GM23338 (cell line): ENCODE measurements at regions not wholly inside any gene's neighbourhood (a gene's known extent, or its start where the extent isn't known, plus 50 kb on each side); places are given as distances from the start of the nearest gene placed in this dataset.

Experiments
- ATAC-seq: fragments of 200-7000 bp; cut with Tn5 transposase; 3 replicates; pipeline ENCODE4 v1.9.1; 2020
- DNase-seq: peaks from one replicate; pipeline ENCODE4 v3.0.0-alpha.2; 2015; ENCODE audit warnings: low spot score
- H2AFZ ChIP-seq: fragments of 200-600 bp; sonication (generic); 2 replicates; pipeline ENCODE4 v1.8.0; 2016; ENCODE audit warnings: antibody characterized with exemption, mild to moderate bottlenecking, moderate library complexity
- H3F3A ChIP-seq: fragments of 200-600 bp; sonication (generic); replicated peaks from 2 replicates; pipeline ENCODE4 v1.8.0; 2017; ENCODE audit warnings: antibody characterized with exemption, mixed run types, low read depth
- H3K27ac ChIP-seq: fragments of 200-600 bp; sonication (generic); 2 replicates; pipeline ENCODE4 v1.6.1; 2016; ENCODE audit warnings: low read depth
- H3K27me3 ChIP-seq: fragments of 200-600 bp; sonication (generic); 2 replicates; pipeline ENCODE4 v1.8.0; 2016; ENCODE audit warnings: mild to moderate bottlenecking, mixed run types, moderate library complexity; ENCODE audit not compliant: insufficient read depth
- H3K36me3 ChIP-seq: fragments of 200-600 bp; sonication (generic); 2 replicates; pipeline ENCODE4 v1.8.0; 2016; ENCODE audit warnings: mild to moderate bottlenecking; ENCODE audit not compliant: insufficient read depth
- H3K4me1 ChIP-seq: fragments of 200-600 bp; sonication (generic); 2 replicates; pipeline ENCODE4 v1.8.0; 2016; ENCODE audit warnings: mild to moderate bottlenecking, moderate library complexity; ENCODE audit not compliant: insufficient read depth
- H3K4me2 ChIP-seq: fragments of 200-600 bp; sonication (generic); 2 replicates; pipeline ENCODE4 v1.7.1; 2017; ENCODE audit warnings: mixed run types
- H3K4me3 ChIP-seq: fragments of 200-600 bp; sonication (generic); 2 replicates; pipeline ENCODE4 v1.6.1; 2016; ENCODE audit warnings: mixed run types
- H3K79me2 ChIP-seq: fragments of 200-600 bp; sonication (generic); replicated peaks from 2 replicates; pipeline ENCODE4 v1.8.0; 2017; ENCODE audit warnings: mild to moderate bottlenecking; ENCODE audit not compliant: insufficient read depth
- H3K9me2 ChIP-seq: fragments of 200-600 bp; sonication (generic); 2 replicates; pipeline ENCODE4 v1.8.0; 2017; ENCODE audit not compliant: insufficient read depth
- H4K20me1 ChIP-seq: fragments of 200-600 bp; sonication (generic); replicated peaks from 2 replicates; pipeline ENCODE4 v1.8.0; 2017; ENCODE audit warnings: mild to moderate bottlenecking; ENCODE audit not compliant: insufficient read depth
- H3K27ac Mint-ChIP-seq: 2 replicates; pipeline ENCODE4 v1.8.0; 2020; ENCODE audit warnings: inconsistent platforms, mild to moderate bottlenecking, moderate library complexity, mixed read lengths
- H3K27me3 Mint-ChIP-seq: 3 replicates; pipeline ENCODE4 v1.8.0; 2022; ENCODE audit warnings: low read depth, mild to moderate bottlenecking, moderate library complexity, mixed read lengths, inconsistent platforms; ENCODE audit not compliant: insufficient read depth, poor library complexity
- H3K36me3 Mint-ChIP-seq: 3 replicates; pipeline ENCODE4 v1.8.0; 2021; ENCODE audit warnings: low read depth, mild to moderate bottlenecking, inconsistent platforms, moderate library complexity, mixed read lengths
- H3K4me1 Mint-ChIP-seq: 3 replicates; pipeline ENCODE4 v1.8.0; 2020; ENCODE audit warnings: mild to moderate bottlenecking, inconsistent platforms, mixed read lengths
- H3K4me3 Mint-ChIP-seq: 3 replicates; pipeline ENCODE4 v1.8.0; 2021; ENCODE audit warnings: moderate library complexity, mild to moderate bottlenecking, inconsistent platforms, mixed read lengths
- H3K9me3 Mint-ChIP-seq: 3 replicates; pipeline ENCODE4 v1.8.0; 2020; ENCODE audit warnings: moderate library complexity, mild to moderate bottlenecking, inconsistent platforms, mixed read lengths
- CREB1 ChIP-seq: fragments of 250-450 bp; sonication (Bioruptor Pico); IDR thresholded peaks from 2 replicates; pipeline ENCODE4 v1.5.0; 2020; ENCODE audit warnings: low read depth, mild to moderate bottlenecking, moderate library complexity
- EZH2 ChIP-seq: fragments of 200-600 bp; sonication (generic); IDR thresholded peaks from one replicate; pipeline ENCODE4 v1.8.0; 2017; ENCODE audit warnings: antibody characterized with exemption, mild to moderate bottlenecking, low read depth; ENCODE audit not compliant: unreplicated experiment
- EZH2phosphoT487 ChIP-seq: fragments of 200-600 bp; sonication (generic); IDR thresholded peaks from one replicate; pipeline ENCODE4 v1.8.1; 2018; ENCODE audit warnings: antibody characterized with exemption; ENCODE audit not compliant: unreplicated experiment
- JUNB ChIP-seq: IDR thresholded peaks from one replicate; pipeline ENCODE4 v1.6.1; 2016; ENCODE audit warnings: antibody characterized with exemption; ENCODE audit not compliant: unreplicated experiment
- NANOG ChIP-seq: IDR thresholded peaks from 2 replicates; pipeline ENCODE4 v1.6.1; 2016; ENCODE audit warnings: antibody characterized with exemption, borderline replicate concordance
- POLR2AphosphoS5 ChIP-seq: IDR thresholded peaks from 2 replicates; pipeline ENCODE4 v1.6.1; 2016; ENCODE audit warnings: antibody characterized with exemption, low read depth
- STAT1 ChIP-seq: IDR thresholded peaks from one replicate; pipeline ENCODE4 v1.6.1; 2016; ENCODE audit warnings: antibody characterized with exemption; ENCODE audit not compliant: unreplicated experiment
- ZNF114 ChIP-seq: fragments of 250-450 bp; sonication (Bioruptor Pico); IDR thresholded peaks from 2 replicates; pipeline ENCODE4 v1.5.0; 2020; ENCODE audit warnings: mild to moderate bottlenecking, moderate library complexity
- ZNF331 ChIP-seq: fragments of 250-450 bp; sonication (Bioruptor Pico); IDR thresholded peaks from 2 replicates; pipeline ENCODE4 v1.5.0; 2020; ENCODE audit warnings: low read depth, mild to moderate bottlenecking, moderate library complexity
- TF ChIP-seq, protein P1 (sequence below): fragments of 250-450 bp; sonication (Bioruptor Pico); IDR thresholded peaks from 2 replicates; pipeline ENCODE4 v1.5.0; 2020; ENCODE audit warnings: mild to moderate bottlenecking, moderate library complexity
- TF ChIP-seq, protein P2 (sequence below): IDR thresholded peaks from 2 replicates; pipeline ENCODE4 v1.6.1; 2016; ENCODE audit warnings: antibody characterized with exemption
- TF ChIP-seq, protein P3 (sequence below): IDR thresholded peaks from one replicate; pipeline ENCODE4 v1.6.1; 2018; ENCODE audit warnings: antibody characterized with exemption; ENCODE audit not compliant: unreplicated experiment
- TF ChIP-seq, protein P4 (sequence below), 2 experiments: fragments of 200-600 bp in 1 of 2; sonication (generic) in 1 of 2; conservative IDR thresholded peaks; 2 replicates each; pipeline versions ENCODE4 v1.5.1 to v1.6.1; 2016 to 2017; ENCODE audit warnings: antibody characterized with exemption in 2 of 2, low read depth in 2 of 2, mild to moderate bottlenecking in 2 of 2, moderate library complexity in 1 of 2

DNA sequence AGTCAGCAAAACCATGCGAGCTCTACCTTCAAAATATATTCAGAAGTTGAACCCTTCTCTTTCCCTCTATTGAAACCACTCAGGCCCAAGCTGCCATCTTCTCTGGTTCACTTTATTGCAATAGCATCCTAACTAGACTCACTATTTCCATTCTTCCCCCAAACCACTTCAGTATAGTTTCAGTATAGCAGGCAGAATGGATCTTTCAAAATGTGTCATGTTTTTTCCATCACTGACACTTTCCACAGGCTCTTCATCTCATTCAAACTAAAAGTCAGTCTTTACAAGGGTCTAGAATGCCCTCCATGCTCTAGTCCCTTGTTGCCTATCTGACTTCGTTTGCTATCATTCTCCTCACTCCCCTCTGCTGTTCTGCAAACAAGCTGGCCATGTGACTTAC, 274.4 kb downstream of the IDS start:
- Histone ChIP-seq H3K4me3 (no peak overlapping the region), H3K27me3 (no peaks in the 10 kb centered on the region), H4K20me1 (no peaks in the 10 kb centered on the region), H3K79me2 (no peaks in the 10 kb centered on the region), H3K9me2 (no peaks in the 10 kb centered on the region), H3K36me3 (no peaks in the 10 kb centered on the region), H3K4me2 (no peak overlapping the region), H3K4me1 (no peaks in the 10 kb centered on the region), H3K27ac (no peak overlapping the region), H3F3A (no peaks in the 10 kb centered on the region), H2AFZ (no peak overlapping the region)
- Mint-ChIP-seq H3K27ac (no peak overlapping the region), H3K4me3 (no peak overlapping the region), H3K27me3 (peaks cover 2% of the 10 kb centered on the region), H3K4me1 (no peaks in the 10 kb centered on the region; the same call in 2 of the 3 replicates), H3K36me3 (no peaks in the 10 kb centered on the region), H3K9me3 (peaks cover 18% of the 10 kb centered on the region)
- TF ChIP-seq, protein P1, sequence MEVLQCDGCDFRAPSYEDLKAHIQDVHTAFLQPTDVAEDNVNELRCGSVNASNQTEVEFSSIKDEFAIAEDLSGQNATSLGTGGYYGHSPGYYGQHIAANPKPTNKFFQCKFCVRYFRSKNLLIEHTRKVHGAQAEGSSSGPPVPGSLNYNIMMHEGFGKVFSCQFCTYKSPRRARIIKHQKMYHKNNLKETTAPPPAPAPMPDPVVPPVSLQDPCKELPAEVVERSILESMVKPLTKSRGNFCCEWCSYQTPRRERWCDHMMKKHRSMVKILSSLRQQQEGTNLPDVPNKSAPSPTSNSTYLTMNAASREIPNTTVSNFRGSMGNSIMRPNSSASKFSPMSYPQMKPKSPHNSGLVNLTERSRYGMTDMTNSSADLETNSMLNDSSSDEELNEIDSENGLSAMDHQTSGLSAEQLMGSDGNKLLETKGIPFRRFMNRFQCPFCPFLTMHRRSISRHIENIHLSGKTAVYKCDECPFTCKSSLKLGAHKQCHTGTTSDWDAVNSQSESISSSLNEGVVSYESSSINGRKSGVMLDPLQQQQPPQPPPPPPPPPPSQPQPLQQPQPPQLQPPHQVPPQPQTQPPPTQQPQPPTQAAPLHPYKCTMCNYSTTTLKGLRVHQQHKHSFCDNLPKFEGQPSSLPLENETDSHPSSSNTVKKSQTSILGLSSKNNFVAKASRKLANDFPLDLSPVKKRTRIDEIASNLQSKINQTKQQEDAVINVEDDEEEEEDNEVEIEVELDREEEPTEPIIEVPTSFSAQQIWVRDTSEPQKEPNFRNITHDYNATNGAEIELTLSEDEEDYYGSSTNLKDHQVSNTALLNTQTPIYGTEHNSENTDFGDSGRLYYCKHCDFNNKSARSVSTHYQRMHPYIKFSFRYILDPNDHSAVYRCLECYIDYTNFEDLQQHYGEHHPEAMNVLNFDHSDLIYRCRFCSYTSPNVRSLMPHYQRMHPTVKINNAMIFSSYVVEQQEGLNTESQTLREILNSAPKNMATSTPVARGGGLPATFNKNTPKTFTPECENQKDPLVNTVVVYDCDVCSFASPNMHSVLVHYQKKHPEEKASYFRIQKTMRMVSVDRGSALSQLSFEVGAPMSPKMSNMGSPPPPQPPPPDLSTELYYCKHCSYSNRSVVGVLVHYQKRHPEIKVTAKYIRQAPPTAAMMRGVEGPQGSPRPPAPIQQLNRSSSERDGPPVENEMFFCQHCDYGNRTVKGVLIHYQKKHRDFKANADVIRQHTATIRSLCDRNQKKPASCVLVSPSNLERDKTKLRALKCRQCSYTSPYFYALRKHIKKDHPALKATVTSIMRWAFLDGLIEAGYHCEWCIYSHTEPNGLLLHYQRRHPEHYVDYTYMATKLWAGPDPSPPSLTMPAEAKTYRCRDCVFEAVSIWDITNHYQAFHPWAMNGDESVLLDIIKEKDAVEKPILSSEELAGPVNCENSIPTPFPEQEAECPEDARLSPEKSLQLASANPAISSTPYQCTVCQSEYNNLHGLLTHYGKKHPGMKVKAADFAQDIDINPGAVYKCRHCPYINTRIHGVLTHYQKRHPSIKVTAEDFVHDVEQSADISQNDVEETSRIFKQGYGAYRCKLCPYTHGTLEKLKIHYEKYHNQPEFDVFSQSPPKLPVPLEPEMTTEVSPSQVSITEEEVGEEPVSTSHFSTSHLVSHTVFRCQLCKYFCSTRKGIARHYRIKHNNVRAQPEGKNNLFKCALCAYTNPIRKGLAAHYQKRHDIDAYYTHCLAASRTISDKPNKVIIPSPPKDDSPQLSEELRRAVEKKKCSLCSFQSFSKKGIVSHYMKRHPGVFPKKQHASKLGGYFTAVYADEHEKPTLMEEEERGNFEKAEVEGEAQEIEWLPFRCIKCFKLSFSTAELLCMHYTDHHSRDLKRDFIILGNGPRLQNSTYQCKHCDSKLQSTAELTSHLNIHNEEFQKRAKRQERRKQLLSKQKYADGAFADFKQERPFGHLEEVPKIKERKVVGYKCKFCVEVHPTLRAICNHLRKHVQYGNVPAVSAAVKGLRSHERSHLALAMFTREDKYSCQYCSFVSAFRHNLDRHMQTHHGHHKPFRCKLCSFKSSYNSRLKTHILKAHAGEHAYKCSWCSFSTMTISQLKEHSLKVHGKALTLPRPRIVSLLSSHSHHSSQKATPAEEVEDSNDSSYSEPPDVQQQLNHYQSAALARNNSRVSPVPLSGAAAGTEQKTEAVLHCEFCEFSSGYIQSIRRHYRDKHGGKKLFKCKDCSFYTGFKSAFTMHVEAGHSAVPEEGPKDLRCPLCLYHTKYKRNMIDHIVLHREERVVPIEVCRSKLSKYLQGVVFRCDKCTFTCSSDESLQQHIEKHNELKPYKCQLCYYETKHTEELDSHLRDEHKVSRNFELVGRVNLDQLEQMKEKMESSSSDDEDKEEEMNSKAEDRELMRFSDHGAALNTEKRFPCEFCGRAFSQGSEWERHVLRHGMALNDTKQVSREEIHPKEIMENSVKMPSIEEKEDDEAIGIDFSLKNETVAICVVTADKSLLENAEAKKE, result no peak
- TF ChIP-seq EZH2 (no peak), CREB1 (CRISPR knock-in tag) (no peak), POLR2AphosphoS5 (no peak), EZH2phosphoT487 (no peak), STAT1 (no peak), JUNB (no peak), ZNF114 (CRISPR knock-in tag) (no peak), ZNF331 (CRISPR knock-in tag) (no peak), NANOG (no peak)
- TF ChIP-seq, protein P2, sequence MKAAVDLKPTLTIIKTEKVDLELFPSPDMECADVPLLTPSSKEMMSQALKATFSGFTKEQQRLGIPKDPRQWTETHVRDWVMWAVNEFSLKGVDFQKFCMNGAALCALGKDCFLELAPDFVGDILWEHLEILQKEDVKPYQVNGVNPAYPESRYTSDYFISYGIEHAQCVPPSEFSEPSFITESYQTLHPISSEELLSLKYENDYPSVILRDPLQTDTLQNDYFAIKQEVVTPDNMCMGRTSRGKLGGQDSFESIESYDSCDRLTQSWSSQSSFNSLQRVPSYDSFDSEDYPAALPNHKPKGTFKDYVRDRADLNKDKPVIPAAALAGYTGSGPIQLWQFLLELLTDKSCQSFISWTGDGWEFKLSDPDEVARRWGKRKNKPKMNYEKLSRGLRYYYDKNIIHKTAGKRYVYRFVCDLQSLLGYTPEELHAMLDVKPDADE, result no peak
- TF ChIP-seq, protein P3, sequence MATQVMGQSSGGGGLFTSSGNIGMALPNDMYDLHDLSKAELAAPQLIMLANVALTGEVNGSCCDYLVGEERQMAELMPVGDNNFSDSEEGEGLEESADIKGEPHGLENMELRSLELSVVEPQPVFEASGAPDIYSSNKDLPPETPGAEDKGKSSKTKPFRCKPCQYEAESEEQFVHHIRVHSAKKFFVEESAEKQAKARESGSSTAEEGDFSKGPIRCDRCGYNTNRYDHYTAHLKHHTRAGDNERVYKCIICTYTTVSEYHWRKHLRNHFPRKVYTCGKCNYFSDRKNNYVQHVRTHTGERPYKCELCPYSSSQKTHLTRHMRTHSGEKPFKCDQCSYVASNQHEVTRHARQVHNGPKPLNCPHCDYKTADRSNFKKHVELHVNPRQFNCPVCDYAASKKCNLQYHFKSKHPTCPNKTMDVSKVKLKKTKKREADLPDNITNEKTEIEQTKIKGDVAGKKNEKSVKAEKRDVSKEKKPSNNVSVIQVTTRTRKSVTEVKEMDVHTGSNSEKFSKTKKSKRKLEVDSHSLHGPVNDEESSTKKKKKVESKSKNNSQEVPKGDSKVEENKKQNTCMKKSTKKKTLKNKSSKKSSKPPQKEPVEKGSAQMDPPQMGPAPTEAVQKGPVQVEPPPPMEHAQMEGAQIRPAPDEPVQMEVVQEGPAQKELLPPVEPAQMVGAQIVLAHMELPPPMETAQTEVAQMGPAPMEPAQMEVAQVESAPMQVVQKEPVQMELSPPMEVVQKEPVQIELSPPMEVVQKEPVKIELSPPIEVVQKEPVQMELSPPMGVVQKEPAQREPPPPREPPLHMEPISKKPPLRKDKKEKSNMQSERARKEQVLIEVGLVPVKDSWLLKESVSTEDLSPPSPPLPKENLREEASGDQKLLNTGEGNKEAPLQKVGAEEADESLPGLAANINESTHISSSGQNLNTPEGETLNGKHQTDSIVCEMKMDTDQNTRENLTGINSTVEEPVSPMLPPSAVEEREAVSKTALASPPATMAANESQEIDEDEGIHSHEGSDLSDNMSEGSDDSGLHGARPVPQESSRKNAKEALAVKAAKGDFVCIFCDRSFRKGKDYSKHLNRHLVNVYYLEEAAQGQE, result no peak
- TF ChIP-seq, protein P4, sequence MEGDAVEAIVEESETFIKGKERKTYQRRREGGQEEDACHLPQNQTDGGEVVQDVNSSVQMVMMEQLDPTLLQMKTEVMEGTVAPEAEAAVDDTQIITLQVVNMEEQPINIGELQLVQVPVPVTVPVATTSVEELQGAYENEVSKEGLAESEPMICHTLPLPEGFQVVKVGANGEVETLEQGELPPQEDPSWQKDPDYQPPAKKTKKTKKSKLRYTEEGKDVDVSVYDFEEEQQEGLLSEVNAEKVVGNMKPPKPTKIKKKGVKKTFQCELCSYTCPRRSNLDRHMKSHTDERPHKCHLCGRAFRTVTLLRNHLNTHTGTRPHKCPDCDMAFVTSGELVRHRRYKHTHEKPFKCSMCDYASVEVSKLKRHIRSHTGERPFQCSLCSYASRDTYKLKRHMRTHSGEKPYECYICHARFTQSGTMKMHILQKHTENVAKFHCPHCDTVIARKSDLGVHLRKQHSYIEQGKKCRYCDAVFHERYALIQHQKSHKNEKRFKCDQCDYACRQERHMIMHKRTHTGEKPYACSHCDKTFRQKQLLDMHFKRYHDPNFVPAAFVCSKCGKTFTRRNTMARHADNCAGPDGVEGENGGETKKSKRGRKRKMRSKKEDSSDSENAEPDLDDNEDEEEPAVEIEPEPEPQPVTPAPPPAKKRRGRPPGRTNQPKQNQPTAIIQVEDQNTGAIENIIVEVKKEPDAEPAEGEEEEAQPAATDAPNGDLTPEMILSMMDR (conservative IDR thresholded peaks at IDR 0.05; ENCODE audit: low read depth in 2 of 2), result no peak
- no peak for ATAC-seq
- no peak for DNase-seq
